ENCODE measurements at regions not wholly inside any gene's neighbourhood (a gene's known extent, or its start where the extent isn't known, plus 50 kb on each side); places are given as distances from the start of the nearest gene placed in this dataset.
"Not testable (repeated sequence)": the region's sequence is repeated elsewhere in the genome, so short reads cannot be mapped to it uniquely, and the experiment has no call there.

- H3K27me3 ChIP-seq: no peaks in the 10 kb centered on the region
- DNase-seq: no peak
- intact Hi-C loops (cut with DNase I; ENCODE audit: low total_unique reads): no loop called here
- no peak overlapping the region for H3K27ac ChIP-seq
- H3K9me3 ChIP-seq: no peaks in the 10 kb centered on the region
- H3K4me1 ChIP-seq: no peaks in the 10 kb centered on the region
- no peak overlapping the region for H3K4me3 ChIP-seq
- H3K36me3 ChIP-seq: no peaks in the 10 kb centered on the region
- TF ChIP-seq CTCF (IDR thresholded peaks at IDR 0.05): no peak
These were observed 140.7 kb downstream of the DUSP10 start for GRCh38 chr1:221601166-221601565.

GRCh38 chr1:221602830-221603229 is 139.1 kb downstream of the DUSP10 start:
- no peak for TF ChIP-seq CTCF (IDR thresholded peaks at IDR 0.05)
- no peak for DNase-seq
- H3K4me3 ChIP-seq: no peak overlapping the region
- no peaks in the 10 kb centered on the region for H3K27me3 ChIP-seq
- no peaks in the 10 kb centered on the region for H3K9me3 ChIP-seq
- no peaks in the 10 kb centered on the region for H3K36me3 ChIP-seq
- intact Hi-C loops (cut with DNase I; ENCODE audit: low total_unique reads): no loop called here
- no peaks in the 10 kb centered on the region for H3K4me1 ChIP-seq
- H3K27ac ChIP-seq: no peak overlapping the region

GRCh38 chr1:221604390-221604789 is 137.5 kb downstream of the DUSP10 start:
- H3K27ac ChIP-seq; DNase-seq; H3K9me3 ChIP-seq; H3K27me3 ChIP-seq; H3K36me3 ChIP-seq; intact Hi-C loops (cut with DNase I; ENCODE audit: low total_unique reads); H3K4me1 ChIP-seq; H3K4me3 ChIP-seq: not testable (repeated sequence)

GRCh38 chr1:221604948-221605347 is 136.9 kb downstream of the DUSP10 start:
- DNase-seq: no peak
- Histone ChIP-seq H3K4me1 (no peaks in the 10 kb centered on the region), H3K36me3 (no peaks in the 10 kb centered on the region), H3K27ac (no peak overlapping the region), H3K27me3 (no peaks in the 10 kb centered on the region), H3K9me3 (no peaks in the 10 kb centered on the region), H3K4me3 (no peak overlapping the region)
- intact Hi-C loops (cut with DNase I; ENCODE audit: low total_unique reads): no loop called here
- TF ChIP-seq CTCF (IDR thresholded peaks at IDR 0.05): no peak

GRCh38 chr1:221605569-221605968 is 136.3 kb downstream of the DUSP10 start:
- Histone ChIP-seq H3K4me1 (no peaks in the 10 kb centered on the region), H3K4me3 (no peak overlapping the region), H3K9me3 (no peaks in the 10 kb centered on the region), H3K36me3 (no peaks in the 10 kb centered on the region), H3K27me3 (no peaks in the 10 kb centered on the region), H3K27ac (no peak overlapping the region)
- TF ChIP-seq CTCF (IDR thresholded peaks at IDR 0.05): no peak
- intact Hi-C loops (cut with DNase I; ENCODE audit: low total_unique reads): no loop called here
- no peak for DNase-seq

GRCh38 chr1:221606256-221606655 is 135.6 kb downstream of the DUSP10 start:
- Histone ChIP-seq H3K36me3 (no peaks in the 10 kb centered on the region), H3K4me1 (no peaks in the 10 kb centered on the region), H3K4me3 (no peak overlapping the region), H3K27me3 (no peaks in the 10 kb centered on the region), H3K27ac (no peak overlapping the region), H3K9me3 (no peaks in the 10 kb centered on the region)
- TF ChIP-seq CTCF (IDR thresholded peaks at IDR 0.05): no peak
- DNase-seq: no peak
- intact Hi-C loops (cut with DNase I; ENCODE audit: low total_unique reads): no loop called here
